LNCaP clone FGC (cell line): ENCODE measurements at regions not wholly inside any gene's neighbourhood (a gene's known extent, or its start where the extent isn't known, plus 50 kb on each side); places are given as distances from the start of the nearest gene placed in this dataset.

ENCODE experiments used
- DNase-seq: peaks from one replicate; pipeline ENCODE4 v3.0.0-alpha.2; 2011; ENCODE audit warnings: low read depth
- H3K4me3 ChIP-seq: 2 replicates; pipeline ENCODE4 v1.5.1; 2011; ENCODE audit warnings: mild to moderate bottlenecking, low read depth, low read length, control low read depth
- TF ChIP-seq, protein P1 (sequence below): IDR thresholded peaks from 2 replicates; pipeline ENCODE4 v1.5.1; 2012; ENCODE audit warnings: mild to moderate bottlenecking; ENCODE audit not compliant: control insufficient read depth, insufficient read depth; ENCODE audit errors: extremely low read depth

GRCh38 chr3:177690306-177690705 is 493.0 kb upstream of the TBL1XR1 start:
- no peak for DNase-seq
- TF ChIP-seq, protein P1, sequence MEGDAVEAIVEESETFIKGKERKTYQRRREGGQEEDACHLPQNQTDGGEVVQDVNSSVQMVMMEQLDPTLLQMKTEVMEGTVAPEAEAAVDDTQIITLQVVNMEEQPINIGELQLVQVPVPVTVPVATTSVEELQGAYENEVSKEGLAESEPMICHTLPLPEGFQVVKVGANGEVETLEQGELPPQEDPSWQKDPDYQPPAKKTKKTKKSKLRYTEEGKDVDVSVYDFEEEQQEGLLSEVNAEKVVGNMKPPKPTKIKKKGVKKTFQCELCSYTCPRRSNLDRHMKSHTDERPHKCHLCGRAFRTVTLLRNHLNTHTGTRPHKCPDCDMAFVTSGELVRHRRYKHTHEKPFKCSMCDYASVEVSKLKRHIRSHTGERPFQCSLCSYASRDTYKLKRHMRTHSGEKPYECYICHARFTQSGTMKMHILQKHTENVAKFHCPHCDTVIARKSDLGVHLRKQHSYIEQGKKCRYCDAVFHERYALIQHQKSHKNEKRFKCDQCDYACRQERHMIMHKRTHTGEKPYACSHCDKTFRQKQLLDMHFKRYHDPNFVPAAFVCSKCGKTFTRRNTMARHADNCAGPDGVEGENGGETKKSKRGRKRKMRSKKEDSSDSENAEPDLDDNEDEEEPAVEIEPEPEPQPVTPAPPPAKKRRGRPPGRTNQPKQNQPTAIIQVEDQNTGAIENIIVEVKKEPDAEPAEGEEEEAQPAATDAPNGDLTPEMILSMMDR = no peak

DNA sequence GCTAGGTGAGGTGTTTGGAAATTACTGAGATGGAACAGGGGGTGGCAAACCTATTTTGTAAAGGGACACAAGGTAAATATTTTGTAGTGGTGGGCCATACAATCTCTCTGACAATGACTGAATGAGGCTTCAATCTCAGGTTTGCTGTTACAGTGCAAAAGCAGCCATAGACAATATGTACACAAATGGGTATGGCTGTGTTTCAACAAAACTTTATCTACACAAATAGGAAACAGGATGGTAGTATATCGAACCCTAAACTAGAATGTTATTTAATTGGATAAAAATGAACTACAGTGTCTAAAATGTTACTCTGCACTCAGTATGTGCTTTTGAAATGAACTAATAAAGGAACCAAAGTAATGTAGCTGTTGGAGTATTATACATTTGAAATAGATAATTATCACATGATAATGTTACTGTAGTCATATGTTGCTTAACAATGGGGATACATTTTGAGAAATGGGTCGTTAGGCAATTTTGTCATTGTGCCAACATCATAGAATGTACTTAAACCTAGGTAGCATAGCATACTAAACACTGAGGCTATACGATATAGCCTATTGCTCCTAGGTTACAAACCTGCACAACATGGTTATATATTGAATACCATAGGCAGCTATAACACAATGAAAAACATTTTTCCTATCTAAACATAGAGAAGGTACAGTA is 495.2 kb upstream of the TBL1XR1 start:
- no peak for DNase-seq
- TF ChIP-seq, protein P1 = no peak
- no peak overlapping the region for H3K4me3 ChIP-seq

More at GRCh38 chr3:177690306-177690705, 493.0 kb upstream of the TBL1XR1 start:
- H3K4me3 ChIP-seq = no peak overlapping the region

- DNase-seq = no peak
- no peak overlapping the region for H3K4me3 ChIP-seq
- TF ChIP-seq, protein P1 = no peak
These were observed 496.5 kb upstream of the TBL1XR1 start for GRCh38 chr3:177693616-177694264.

DNA sequence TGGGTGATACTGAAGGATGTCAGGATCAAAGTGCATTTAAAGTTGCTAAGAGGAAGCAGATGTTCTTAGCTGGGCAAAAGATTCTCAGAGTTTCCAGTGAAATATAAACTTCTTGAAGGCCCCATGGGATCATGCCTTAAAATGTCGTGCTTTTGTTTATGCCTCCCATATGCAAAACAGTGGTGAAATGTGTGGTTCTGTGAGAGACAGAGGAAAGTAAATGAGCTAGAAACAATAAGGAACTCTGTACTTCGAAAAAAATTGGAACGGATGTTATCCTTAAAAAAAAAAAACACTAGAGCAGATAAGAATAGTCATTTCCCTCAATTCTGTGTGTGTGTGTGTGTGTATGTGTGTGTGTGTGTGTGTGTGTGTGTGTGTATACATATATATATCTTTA is 497.0 kb upstream of the TBL1XR1 start:
- DNase-seq = no peak
- H3K4me3 ChIP-seq = no peak overlapping the region
- TF ChIP-seq, protein P1 = no peak

DNA sequence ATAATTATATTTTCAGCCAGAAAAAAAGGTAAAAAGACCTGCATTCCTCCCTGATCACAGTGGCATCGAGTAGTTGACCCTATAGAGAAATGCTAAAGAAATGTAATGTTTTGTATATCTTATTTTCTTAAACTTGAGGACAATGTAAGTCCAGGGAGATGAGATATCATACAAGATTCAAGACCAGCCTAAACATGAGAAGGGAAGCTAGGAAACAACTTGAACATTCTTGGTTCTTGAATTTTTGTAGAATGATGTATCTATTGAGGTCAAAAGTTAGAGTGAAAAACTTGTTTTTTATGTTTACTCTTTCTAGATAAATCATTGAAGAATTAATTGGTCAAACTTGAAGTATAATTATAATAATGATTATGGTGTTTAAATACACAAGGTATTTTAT is 497.7 kb upstream of the TBL1XR1 start:
- H3K4me3 ChIP-seq = no peak overlapping the region
- no peak for DNase-seq

DNA sequence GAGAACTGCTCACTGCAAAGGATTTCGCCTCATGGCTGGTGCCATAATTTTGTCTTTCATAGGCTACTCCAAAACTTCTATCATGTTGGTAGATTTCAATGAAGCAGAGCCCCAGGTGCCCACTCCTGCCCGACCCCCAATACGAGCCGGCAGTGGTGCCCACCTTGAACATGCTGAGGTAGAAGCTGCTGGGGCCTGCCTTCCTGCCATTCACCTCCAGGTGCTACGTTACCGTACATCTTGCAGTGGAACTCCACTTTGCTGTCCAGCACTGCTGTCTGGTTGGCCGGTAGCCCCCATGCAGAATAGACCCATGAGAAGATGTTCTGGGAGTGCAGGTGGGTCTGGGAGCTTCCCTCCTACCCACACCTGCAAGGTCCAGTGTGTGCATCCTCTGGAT is 502.8 kb upstream of the TBL1XR1 start:
- no peak for DNase-seq
- H3K4me3 ChIP-seq = no peak overlapping the region
- TF ChIP-seq, protein P1 = no peak

More for the DNA sequence above, 497.7 kb upstream of the TBL1XR1 start:
- TF ChIP-seq, protein P1 = no peak

GRCh38 chr3:177703788-177704187 is 506.5 kb upstream of the TBL1XR1 start:
- H3K4me3 ChIP-seq = no peak overlapping the region
- TF ChIP-seq, protein P1 = no peak
- no peak for DNase-seq
